Caco-2 (cell line): ENCODE measurements at regions not wholly inside any gene's neighbourhood (a gene's known extent, or its start where the extent isn't known, plus 50 kb on each side); places are given as distances from the start of the nearest gene placed in this dataset.
"Not testable (repeated sequence)": the region's sequence is repeated elsewhere in the genome, so short reads cannot be mapped to it uniquely, and the experiment has no call there.

Experiments
- BruUV-seq: library from RNA; stranded (reverse); fragments of 400-500 nt; replicated peaks from 2 replicates; lab custom pipeline; 2021; lab: Mats Ljungman, UMichigan
- CTCF ChIA-PET: fragments of 300-600 bp; sonication (Branson Sonifier 250); formaldehyde crosslinking; loops from one replicate; lab custom pipeline; 2022; ENCODE audit warnings: antibody characterized with exemption; lab: Charles Lee
- POLR2A ChIA-PET: fragments of 300-600 bp; sonication (Branson Sonifier 250); formaldehyde crosslinking; loops from one replicate; lab custom pipeline; 2022; ENCODE audit warnings: antibody characterized with exemption; lab: Charles Lee
- DNase-seq, 2 experiments: peaks; one replicate each; pipeline versions ENCODE4 v3.0.0 to v3.0.0-alpha.2; 2020 to 2022
- H3K27me3 ChIP-seq: replicated peaks from 2 replicates; pipeline ENCODE4 v1.6.0; 2011; ENCODE audit warnings: low read length; ENCODE audit not compliant: control insufficient read depth, insufficient read depth
- H3K36me3 ChIP-seq: 2 replicates; pipeline ENCODE4 v1.5.1; 2011; ENCODE audit warnings: low read length; ENCODE audit not compliant: control insufficient read depth, insufficient read depth
- H3K4me1 ChIP-seq: fragments of 250-450 bp; sonication (Bioruptor Pico); 2 replicates; pipeline ENCODE4 v1.5.1; 2020; ENCODE audit warnings: mild to moderate bottlenecking
- H3K4me3 ChIP-seq: 2 replicates; pipeline ENCODE4 v1.5.1; 2011; ENCODE audit warnings: low read depth, mild to moderate bottlenecking, control low read depth, low read length
- H3K9me3 ChIP-seq: fragments of 250-450 bp; sonication (Bioruptor Pico); 2 replicates; pipeline ENCODE4 v1.5.1; 2020; ENCODE audit warnings: mild to moderate bottlenecking, moderate library complexity
- H3K27ac Mint-ChIP-seq: one replicate; pipeline ENCODE4 v1.8.0; 2022; ENCODE audit warnings: mixed read lengths; ENCODE audit not compliant: unreplicated experiment
- H3K27me3 Mint-ChIP-seq: one replicate; pipeline ENCODE4 v1.8.0; 2022; ENCODE audit warnings: mixed read lengths; ENCODE audit not compliant: insufficient read depth, unreplicated experiment
- H3K36me3 Mint-ChIP-seq: one replicate; pipeline ENCODE4 v1.8.0; 2022; ENCODE audit warnings: mild to moderate bottlenecking, mixed read lengths; ENCODE audit not compliant: insufficient read depth, unreplicated experiment
- H3K4me1 Mint-ChIP-seq: one replicate; pipeline ENCODE4 v1.8.0; 2022; ENCODE audit warnings: low read depth, mixed read lengths; ENCODE audit not compliant: unreplicated experiment
- H3K4me3 Mint-ChIP-seq: one replicate; pipeline ENCODE4 v1.8.0; 2022; ENCODE audit warnings: mild to moderate bottlenecking, moderate library complexity, mixed read lengths; ENCODE audit not compliant: unreplicated experiment
- H3K9me3 Mint-ChIP-seq: one replicate; pipeline ENCODE4 v1.8.0; 2022; ENCODE audit warnings: mixed read lengths; ENCODE audit not compliant: unreplicated experiment
- intact Hi-C: fragments of 100-400 bp; cut with micrococcal nuclease; formaldehyde crosslinking; loops from one replicate; pipeline ENCODE4 v1.10.0; 2022; ENCODE audit not compliant: unreplicated experiment
- TF ChIP-seq, protein P1 (sequence below), 2 experiments: fragments of 200-600 bp in 1 of 2; IDR thresholded peaks; 1 replicate in 1 of 2; 2 replicates in 1 of 2; pipeline versions ENCODE4 v1.5.1 to v1.8.0; 2011 to 2022; ENCODE audit warnings: antibody characterized with exemption in 1 of 2, control low read depth in 1 of 2, inconsistent platforms in 1 of 2, low read depth in 1 of 2, low read length in 1 of 2, mild to moderate bottlenecking in 1 of 2, moderate library complexity in 1 of 2; ENCODE audit not compliant: insufficient read depth in 1 of 2, severe bottlenecking in 1 of 2, unreplicated experiment in 1 of 2

DNA sequence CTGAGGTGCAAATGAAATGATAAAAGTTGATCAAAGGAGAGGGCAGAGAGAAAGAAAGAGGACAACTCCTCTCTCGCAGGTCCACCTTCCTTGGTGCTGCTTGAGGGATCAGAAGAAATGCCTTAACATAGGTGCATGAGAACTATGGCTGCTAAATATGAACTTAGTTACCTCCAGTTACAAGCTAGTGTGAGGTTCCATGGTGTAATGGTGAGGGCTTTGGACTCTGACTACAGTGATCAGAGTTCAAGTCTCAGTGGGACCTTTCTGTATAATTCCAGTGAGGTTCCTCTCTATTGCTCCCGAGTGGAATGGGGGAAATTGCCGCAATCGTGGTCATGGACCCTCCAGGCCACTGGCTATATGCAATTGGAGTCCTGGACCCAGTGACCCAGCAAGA, 387.3 kb downstream of the FAM72C start:
- BruUV-seq, result no TSS peak
- TF ChIP-seq, protein P1, sequence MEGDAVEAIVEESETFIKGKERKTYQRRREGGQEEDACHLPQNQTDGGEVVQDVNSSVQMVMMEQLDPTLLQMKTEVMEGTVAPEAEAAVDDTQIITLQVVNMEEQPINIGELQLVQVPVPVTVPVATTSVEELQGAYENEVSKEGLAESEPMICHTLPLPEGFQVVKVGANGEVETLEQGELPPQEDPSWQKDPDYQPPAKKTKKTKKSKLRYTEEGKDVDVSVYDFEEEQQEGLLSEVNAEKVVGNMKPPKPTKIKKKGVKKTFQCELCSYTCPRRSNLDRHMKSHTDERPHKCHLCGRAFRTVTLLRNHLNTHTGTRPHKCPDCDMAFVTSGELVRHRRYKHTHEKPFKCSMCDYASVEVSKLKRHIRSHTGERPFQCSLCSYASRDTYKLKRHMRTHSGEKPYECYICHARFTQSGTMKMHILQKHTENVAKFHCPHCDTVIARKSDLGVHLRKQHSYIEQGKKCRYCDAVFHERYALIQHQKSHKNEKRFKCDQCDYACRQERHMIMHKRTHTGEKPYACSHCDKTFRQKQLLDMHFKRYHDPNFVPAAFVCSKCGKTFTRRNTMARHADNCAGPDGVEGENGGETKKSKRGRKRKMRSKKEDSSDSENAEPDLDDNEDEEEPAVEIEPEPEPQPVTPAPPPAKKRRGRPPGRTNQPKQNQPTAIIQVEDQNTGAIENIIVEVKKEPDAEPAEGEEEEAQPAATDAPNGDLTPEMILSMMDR (IDR thresholded peaks at IDR 0.05; ENCODE audit: insufficient read depth in 1 of 2, low read depth in 1 of 2, low read length in 1 of 2, severe bottlenecking in 1 of 2, unreplicated experiment in 1 of 2), result no peak
- POLR2A ChIA-PET, result no interaction called here
- DNase-seq, result no peak
- no peaks in the 10 kb centered on the region for H3K4me1 Mint-ChIP-seq
- H3K36me3 ChIP-seq, result no peaks in the 10 kb centered on the region
- intact Hi-C loops, result no loop called here
- H3K9me3 ChIP-seq, result no peaks in the 10 kb centered on the region
- H3K4me3 Mint-ChIP-seq, result no peak overlapping the region
- CTCF ChIA-PET, result no interaction called here
- no peaks in the 10 kb centered on the region for H3K4me1 ChIP-seq
- H3K4me3 ChIP-seq, result no peak overlapping the region
- H3K9me3 Mint-ChIP-seq, result no peaks in the 10 kb centered on the region
- no peaks in the 10 kb centered on the region for H3K27me3 ChIP-seq
- H3K36me3 Mint-ChIP-seq, result no peaks in the 10 kb centered on the region
- H3K27me3 Mint-ChIP-seq, result no peaks in the 10 kb centered on the region
- no peak overlapping the region for H3K27ac Mint-ChIP-seq

DNA sequence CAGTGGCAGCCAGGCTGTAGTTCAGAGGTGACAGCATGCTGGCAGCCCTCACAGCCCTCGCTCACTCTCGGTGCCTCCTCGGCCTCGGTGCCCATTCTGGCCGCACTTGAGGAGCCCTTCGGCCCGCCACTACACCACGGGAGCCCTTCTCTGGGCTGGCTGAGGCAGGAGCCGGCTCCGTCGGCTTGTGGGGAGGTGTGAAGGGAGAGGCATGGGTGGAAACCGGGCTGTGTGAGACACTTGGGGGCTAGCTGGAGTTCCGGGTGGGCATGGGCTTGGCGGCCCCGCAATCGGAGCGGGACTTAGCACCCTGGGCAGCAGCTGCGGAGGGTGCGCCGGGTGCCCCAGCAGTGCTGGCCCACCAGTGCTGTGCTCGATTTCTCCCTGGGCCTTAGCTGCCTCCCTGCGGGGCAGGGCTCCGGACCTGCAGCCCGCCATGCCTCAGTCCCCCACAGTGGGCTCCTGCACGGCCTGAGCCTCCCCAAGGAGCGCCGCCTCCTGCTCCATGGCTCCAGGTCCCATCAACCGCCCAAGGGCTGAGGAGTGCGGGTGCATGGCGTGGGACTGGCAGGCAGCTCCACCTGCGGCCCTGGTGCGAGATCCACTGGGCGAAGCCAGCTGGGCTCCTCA, 396.8 kb downstream of the FAM72C start:
- Histone ChIP-seq H3K27me3 (no peaks in the 10 kb centered on the region), H3K9me3 (no peaks in the 10 kb centered on the region), H3K36me3 (no peaks in the 10 kb centered on the region), H3K4me3 (no peak overlapping the region), H3K4me1 (no peaks in the 10 kb centered on the region)
- Mint-ChIP-seq H3K4me1 (no peaks in the 10 kb centered on the region), H3K27me3 (no peaks in the 10 kb centered on the region), H3K4me3 (no peak overlapping the region), H3K27ac (no peak overlapping the region), H3K9me3 (no peaks in the 10 kb centered on the region), H3K36me3 (no peaks in the 10 kb centered on the region)
- BruUV-seq, result no TSS peak
- TF ChIP-seq, protein P1 (IDR thresholded peaks at IDR 0.05; ENCODE audit: insufficient read depth in 1 of 2, low read depth in 1 of 2, low read length in 1 of 2, severe bottlenecking in 1 of 2, unreplicated experiment in 1 of 2), result no peak
- POLR2A ChIA-PET, result no interaction called here
- CTCF ChIA-PET, result no interaction called here
- intact Hi-C loops, result no loop called here
- no peak for DNase-seq

DNA sequence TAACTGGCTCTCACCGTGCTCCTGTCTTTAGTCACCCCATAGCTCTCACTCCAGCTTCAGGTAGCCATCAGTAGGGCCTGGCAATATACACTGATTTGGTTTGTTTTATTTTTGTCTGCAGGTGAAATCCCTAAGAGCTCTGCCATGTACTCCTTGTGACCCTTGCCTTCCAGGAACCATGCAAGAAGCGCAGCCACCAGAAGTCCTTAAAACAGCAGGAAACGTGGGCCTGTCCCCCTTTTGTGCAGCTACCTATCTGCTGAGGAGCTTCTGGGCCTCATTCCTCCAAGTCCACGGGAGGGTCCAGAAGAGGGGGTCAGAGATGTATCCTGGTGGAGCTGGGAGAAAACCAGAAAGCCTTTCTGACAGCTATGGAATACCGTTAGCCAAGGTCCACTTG, 399.1 kb downstream of the FAM72C start:
- H3K4me3 ChIP-seq, H3K36me3 Mint-ChIP-seq, H3K4me1 Mint-ChIP-seq, POLR2A ChIA-PET, BruUV-seq, H3K4me1 ChIP-seq, CTCF ChIA-PET, intact Hi-C loops, DNase-seq, H3K4me3 Mint-ChIP-seq, H3K27me3 ChIP-seq, H3K36me3 ChIP-seq, H3K27me3 Mint-ChIP-seq, H3K9me3 Mint-ChIP-seq, H3K9me3 ChIP-seq, H3K27ac Mint-ChIP-seq: not testable (repeated sequence)

DNA sequence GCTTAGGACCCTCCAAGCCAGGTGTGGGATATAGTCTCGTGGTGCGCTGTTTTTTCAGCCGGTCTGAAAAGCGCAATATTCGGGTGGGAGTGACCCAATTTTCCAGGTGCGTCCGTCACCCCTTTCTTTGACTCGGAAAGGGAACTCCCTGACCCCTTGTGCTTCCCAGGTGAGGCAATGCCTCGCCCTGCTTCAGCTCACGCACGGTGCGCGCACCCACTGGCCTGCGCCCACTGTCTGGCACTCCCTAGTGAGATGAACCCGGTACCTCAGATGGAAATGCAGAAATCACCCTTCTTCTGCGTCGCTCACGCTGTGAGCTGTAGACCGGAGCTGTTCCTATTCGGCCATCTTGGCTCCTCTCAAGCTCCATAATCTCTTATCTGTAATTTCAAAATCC, 408.0 kb downstream of the FAM72C start:
- intact Hi-C loops, CTCF ChIA-PET, H3K9me3 ChIP-seq, DNase-seq, H3K4me1 Mint-ChIP-seq, H3K27me3 Mint-ChIP-seq, H3K36me3 ChIP-seq, H3K27me3 ChIP-seq, H3K4me1 ChIP-seq, H3K9me3 Mint-ChIP-seq, POLR2A ChIA-PET, H3K36me3 Mint-ChIP-seq, BruUV-seq, H3K4me3 ChIP-seq, H3K27ac Mint-ChIP-seq: not testable (repeated sequence)
- H3K4me3 Mint-ChIP-seq, result peak overlapping the region; percentile 16
